Liver (tissue), 3 donors: ENCODE measurements at regions not wholly inside any gene's neighbourhood (a gene's known extent, or its start where the extent isn't known, plus 50 kb on each side); places are given as distances from the start of the nearest gene placed in this dataset.

Experiments used
- CTCF ChIP-seq: fragments of 150-350 bp; IDR thresholded peaks from 2 replicates; pipeline ENCODE4 v1.5.1; 2017; ENCODE audit warnings: improper control_type of control experiment, low read depth, low read length; ENCODE audit not compliant: missing input control
- GABPA ChIP-seq, 2 donors: IDR thresholded peaks in 1 of 2; conservative IDR thresholded peaks in 1 of 2; 2 replicates each; pipeline ENCODE4 v1.6.1; 2016; ENCODE audit warnings: antibody characterized with exemption in 2 of 2, mild to moderate bottlenecking in 1 of 2, moderate library complexity in 1 of 2
- MAX ChIP-seq: IDR thresholded peaks from 2 replicates; pipeline ENCODE4 v1.6.1; 2016; ENCODE audit warnings: antibody characterized with exemption
- YY1 ChIP-seq: IDR thresholded peaks from 2 replicates; pipeline ENCODE4 v1.6.1; 2016; ENCODE audit warnings: antibody characterized with exemption, mild to moderate bottlenecking
- donor health status: healthy.
- donor health status: healthy.

- no peak for TF ChIP-seq CTCF
- no peak for TF ChIP-seq MAX
- no peak for TF ChIP-seq YY1
- TF ChIP-seq GABPA (IDR thresholded peaks at IDR 0.05 in 1 of 2, conservative IDR thresholded peaks at IDR 0.05 in 1 of 2) = no peak
Measured at GRCh38 chrX:10103023-10103422, 53.8 kb upstream of the CLCN4 start.
